Stomach (tissue), 8 donors: ENCODE measurements at regions not wholly inside any gene's neighbourhood (a gene's known extent, or its start where the extent isn't known, plus 50 kb on each side); places are given as distances from the start of the nearest gene placed in this dataset.
A peak's percentile ranks its signal among the peaks of the same experiment; 100 is the strongest.

Source experiments
- DNase-seq, 2 donors: peaks; one replicate each; pipeline versions ENCODE4 v3.0.0 to v3.0.0-alpha.2; 2013 to 2019
- H3K27ac ChIP-seq, 5 donors: fragments of 200-600 bp in 4 of 5; sonication (generic) in 4 of 5; one replicate each; pipeline ENCODE4 v1.5.1; 2013 to 2019; ENCODE audit warnings: mild to moderate bottlenecking in 1 of 5, moderate library complexity in 1 of 5
- H3K27me3 ChIP-seq, 3 donors: fragments of 200-600 bp; sonication (generic); one replicate each; pipeline ENCODE4 v1.5.1; 2017 to 2019; ENCODE audit warnings: mixed run types in 1 of 3
- H3K36me3 ChIP-seq, 4 donors: fragments of 200-600 bp; sonication (generic); 1 replicate in 3 of 4; 2 replicates in 1 of 4; pipeline ENCODE4 v1.5.1; 2016 to 2019
- H3K4me1 ChIP-seq, 4 donors: fragments of 200-600 bp; sonication (generic); one replicate each; pipeline ENCODE4 v1.5.1; 2016 to 2019
- H3K4me3 ChIP-seq, 4 donors: fragments of 200-600 bp; sonication (generic) in 3 of 4; one replicate each; pipeline ENCODE4 v1.5.1; 2016 to 2019; ENCODE audit warnings: mild to moderate bottlenecking in 1 of 4
- H3K9me3 ChIP-seq, 4 donors: fragments of 200-600 bp; sonication (generic); one replicate each; pipeline ENCODE4 v1.5.1; 2016 to 2019
- EP300 ChIP-seq: sonication (generic); formaldehyde crosslinking; IDR thresholded peaks from one replicate; pipeline ENCODE4 v1.6.1; 2017; ENCODE audit warnings: antibody characterized with exemption
- POLR2A ChIP-seq, 4 donors: fragments of 450-650 bp; IDR thresholded peaks; one replicate each; pipeline ENCODE4 v1.6.1; 2016; ENCODE audit warnings: antibody characterized with exemption in 4 of 4, control low read depth in 2 of 4, mild to moderate bottlenecking in 1 of 4, moderate library complexity in 1 of 4
- POLR2AphosphoS5 ChIP-seq, 3 donors: sonication (generic); formaldehyde crosslinking; IDR thresholded peaks; one replicate each; pipeline ENCODE4 v1.6.1; 2016; ENCODE audit warnings: antibody characterized with exemption in 3 of 3
- WGBS, 5 donors: extraction: QIAGEN DNeasy Blood & Tissue Kit in 3 of 5; methylation state at CpG; one replicate each; pipeline versions ENCODE4 v1.1.5 to v1.1.7; 2013 to 2018; 5-methylcytosine and 5-hydroxymethylcytosine counted together
- intact Hi-C: fragments of 100-400 bp; cut with DNase I; formaldehyde crosslinking; loops from one replicate; pipeline ENCODE4 v1.15.1; 2023; ENCODE audit warnings: low total_unique reads
- TF ChIP-seq, protein P1 (sequence below), 7 experiments: fragments of 450-650 bp in 4 of 7; fragments of 200-600 bp in 3 of 7; sonication (generic) in 3 of 7; IDR thresholded peaks; one replicate each; pipeline ENCODE4 v1.5.1; 2016 to 2019; ENCODE audit warnings: antibody characterized with exemption in 7 of 7, control low read depth in 2 of 7, mild to moderate bottlenecking in 1 of 7
- donor health status: healthy with polysubstance abuse.
- donor health status: Bipolar disorder and iron deficiency.
- donor health status: healthy.

DNA sequence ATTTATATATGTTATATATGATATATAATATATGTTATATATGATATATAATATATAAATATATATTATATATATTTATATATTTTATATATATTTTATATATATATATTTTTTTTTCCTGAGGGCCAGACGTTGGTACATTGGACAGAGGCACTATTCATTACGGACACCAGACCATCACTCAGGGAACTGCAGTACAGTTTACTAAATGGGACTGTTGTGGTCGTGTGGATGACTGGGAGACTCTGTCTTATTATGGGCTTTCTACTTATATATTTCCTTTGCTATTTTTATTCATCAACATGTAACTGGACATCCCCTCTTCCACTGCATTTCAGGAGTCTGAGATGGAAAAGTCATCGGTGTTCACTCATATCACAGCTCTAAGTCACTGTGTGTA is 87.1 kb upstream of the PRKCQ start:
- H3K36me3 ChIP-seq = no peaks in the 10 kb centered on the region
- H3K27me3 ChIP-seq = peaks cover 0 to 13% (median 0%) of the 10 kb centered on the region in 3 donors
- no peak overlapping the region for H3K27ac ChIP-seq
- DNase-seq = no peak
- WGBS, 5 donors = 40 to 55% (median 48%) methylated on average over 4 of the region's 4 CpGs
- H3K4me3 ChIP-seq = no peak overlapping the region
- intact Hi-C loops = no loop called here
- TF ChIP-seq, protein P1, sequence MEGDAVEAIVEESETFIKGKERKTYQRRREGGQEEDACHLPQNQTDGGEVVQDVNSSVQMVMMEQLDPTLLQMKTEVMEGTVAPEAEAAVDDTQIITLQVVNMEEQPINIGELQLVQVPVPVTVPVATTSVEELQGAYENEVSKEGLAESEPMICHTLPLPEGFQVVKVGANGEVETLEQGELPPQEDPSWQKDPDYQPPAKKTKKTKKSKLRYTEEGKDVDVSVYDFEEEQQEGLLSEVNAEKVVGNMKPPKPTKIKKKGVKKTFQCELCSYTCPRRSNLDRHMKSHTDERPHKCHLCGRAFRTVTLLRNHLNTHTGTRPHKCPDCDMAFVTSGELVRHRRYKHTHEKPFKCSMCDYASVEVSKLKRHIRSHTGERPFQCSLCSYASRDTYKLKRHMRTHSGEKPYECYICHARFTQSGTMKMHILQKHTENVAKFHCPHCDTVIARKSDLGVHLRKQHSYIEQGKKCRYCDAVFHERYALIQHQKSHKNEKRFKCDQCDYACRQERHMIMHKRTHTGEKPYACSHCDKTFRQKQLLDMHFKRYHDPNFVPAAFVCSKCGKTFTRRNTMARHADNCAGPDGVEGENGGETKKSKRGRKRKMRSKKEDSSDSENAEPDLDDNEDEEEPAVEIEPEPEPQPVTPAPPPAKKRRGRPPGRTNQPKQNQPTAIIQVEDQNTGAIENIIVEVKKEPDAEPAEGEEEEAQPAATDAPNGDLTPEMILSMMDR (IDR thresholded peaks at IDR 0.05) = no peak
- TF ChIP-seq POLR2A (IDR thresholded peaks at IDR 0.05) (no peak), EP300 (no peak), POLR2AphosphoS5 (IDR thresholded peaks at IDR 0.05) (no peak)
- H3K4me1 ChIP-seq = no peaks in the 10 kb centered on the region
- H3K9me3 ChIP-seq = no peaks in the 10 kb centered on the region

DNA sequence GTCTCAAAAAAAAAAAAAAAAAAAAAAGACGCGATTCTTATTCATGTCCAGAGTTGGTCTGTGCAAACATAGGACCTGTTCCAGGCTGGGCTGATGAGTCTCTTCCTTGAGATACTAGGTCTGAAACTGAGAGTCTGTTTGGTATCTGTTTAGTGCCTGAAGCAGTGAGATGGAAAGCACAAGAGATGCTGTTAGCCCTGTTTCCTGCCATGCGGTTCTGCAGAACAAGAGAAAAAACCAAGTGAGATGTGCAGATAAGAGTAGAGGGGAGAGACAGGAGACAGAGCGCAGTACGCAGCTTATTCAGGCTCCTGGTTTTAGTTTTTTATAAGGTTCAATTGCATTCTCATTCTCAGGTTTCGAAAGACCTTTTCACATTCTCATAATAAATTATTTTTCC is 85.8 kb upstream of the PRKCQ start:
- 57 to 66% (median 61%) methylated on average over 6 of the region's 6 CpGs for WGBS, 5 donors
- Histone ChIP-seq H3K27me3 (peaks cover 0 to 13% (median 0%) of the 10 kb centered on the region in 3 donors), H3K9me3 (no peaks in the 10 kb centered on the region), H3K27ac (no peak overlapping the region), H3K36me3 (no peaks in the 10 kb centered on the region), H3K4me1 (no peaks in the 10 kb centered on the region), H3K4me3 (no peak overlapping the region)
- TF ChIP-seq EP300 (no peak), POLR2A (IDR thresholded peaks at IDR 0.05) (no peak), POLR2AphosphoS5 (IDR thresholded peaks at IDR 0.05) (no peak)
- TF ChIP-seq, protein P1 (IDR thresholded peaks at IDR 0.05) = no peak
- intact Hi-C loops = no loop called here
- DNase-seq = peak in 1 of 2 donors; percentile 34

- TF ChIP-seq, protein P1 (IDR thresholded peaks at IDR 0.05) = no peak
- TF ChIP-seq POLR2AphosphoS5 (IDR thresholded peaks at IDR 0.05) (no peak), EP300 (no peak), POLR2A (IDR thresholded peaks at IDR 0.05) (no peak)
- WGBS, 5 donors = 83 to 94% (median 86%) methylated on average over 2 of the region's 2 CpGs
- Histone ChIP-seq H3K27me3 (no peaks in the 10 kb centered on the region), H3K27ac (no peak overlapping the region), H3K4me3 (no peak overlapping the region), H3K9me3 (no peaks in the 10 kb centered on the region), H3K4me1 (no peaks in the 10 kb centered on the region), H3K36me3 (no peaks in the 10 kb centered on the region)
- no peak for DNase-seq
- intact Hi-C loops = no loop called here
These were observed 80.4 kb upstream of the PRKCQ start for GRCh38 chr10:6660460-6660859.

GRCh38 chr10:6659451-6659850 is 79.4 kb upstream of the PRKCQ start:
- H3K27ac ChIP-seq = no peak overlapping the region
- TF ChIP-seq POLR2AphosphoS5 (IDR thresholded peaks at IDR 0.05) (no peak), EP300 (no peak), POLR2A (IDR thresholded peaks at IDR 0.05) (no peak)
- TF ChIP-seq, protein P1 (IDR thresholded peaks at IDR 0.05) = no peak
- no peaks in the 10 kb centered on the region for H3K4me1 ChIP-seq
- H3K27me3 ChIP-seq = no peaks in the 10 kb centered on the region
- H3K9me3 ChIP-seq = no peaks in the 10 kb centered on the region
- H3K36me3 ChIP-seq = no peaks in the 10 kb centered on the region
- intact Hi-C loops = no loop called here
- H3K4me3 ChIP-seq = no peak overlapping the region
- DNase-seq = no peak
